ENCODE measurements at regions not wholly inside any gene's neighbourhood (a gene's known extent, or its start where the extent isn't known, plus 50 kb on each side); places are given as distances from the start of the nearest gene placed in this dataset.

DNA sequence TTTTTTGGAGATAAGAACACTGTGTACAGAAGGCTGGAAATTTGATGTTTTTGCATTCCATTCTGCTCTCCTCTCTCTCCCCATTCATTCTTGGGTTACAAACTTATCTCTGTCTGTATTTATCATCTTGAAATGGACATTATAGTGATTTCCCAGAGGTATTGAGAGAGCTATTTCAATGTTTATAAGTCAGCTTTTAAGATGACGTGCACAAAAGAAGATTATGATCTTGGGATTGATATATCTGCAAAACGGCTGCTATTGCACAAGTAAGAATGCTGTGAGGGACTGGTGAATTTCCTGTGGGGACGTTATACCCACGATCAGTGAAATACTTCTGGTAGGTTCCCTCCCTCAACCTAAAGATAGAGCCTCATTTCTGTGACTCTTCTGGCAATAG lies 61.0 kb upstream of the DTNA start:
- no peak for DNase-seq (ENCODE audit: insufficient read length, low spot score)
- TF ChIP-seq SPI1 (IDR thresholded peaks at IDR 0.05; ENCODE audit: low read depth, low read length) (no peak), POU2F2 (IDR thresholded peaks at IDR 0.05; ENCODE audit: low read depth, low read length) (no peak), TAF1 (IDR thresholded peaks at IDR 0.05; ENCODE audit: low read depth, low read length) (no peak), POLR2AphosphoS5 (IDR thresholded peaks at IDR 0.05; ENCODE audit: low read depth, low read length) (no peak), POLR2A (IDR thresholded peaks at IDR 0.05; ENCODE audit: low read depth, low read length) (no peak), PAX5 (IDR thresholded peaks at IDR 0.05; ENCODE audit: insufficient read depth, low read length, severe bottlenecking) (no peak)
- FAIRE-seq = no peak

DNA sequence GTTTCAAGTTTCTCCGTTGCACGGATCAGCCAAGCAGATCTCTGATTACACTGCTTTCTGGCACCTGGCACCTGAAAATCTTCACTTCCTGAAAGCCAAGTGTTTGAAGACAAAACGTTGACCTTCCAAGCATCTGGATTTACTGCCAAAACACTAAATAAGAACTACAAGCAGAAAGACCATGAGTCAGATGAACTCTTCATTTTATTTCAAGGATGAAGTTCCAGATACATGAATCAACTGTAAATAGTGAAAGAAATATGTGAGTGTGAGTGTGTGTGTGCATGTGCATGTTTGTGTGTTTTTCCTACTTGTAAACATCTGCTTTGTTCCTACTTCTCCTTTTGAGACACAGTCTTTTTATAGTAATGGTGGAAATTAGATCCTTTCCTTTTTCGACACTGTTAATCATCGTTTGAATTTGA lies 60.0 kb upstream of the DTNA start:
- DNase-seq (ENCODE audit: insufficient read length, low spot score) (no peak), FAIRE-seq (no peak)
- TF ChIP-seq POLR2AphosphoS5 (IDR thresholded peaks at IDR 0.05; ENCODE audit: low read depth, low read length) = no peak

DNA sequence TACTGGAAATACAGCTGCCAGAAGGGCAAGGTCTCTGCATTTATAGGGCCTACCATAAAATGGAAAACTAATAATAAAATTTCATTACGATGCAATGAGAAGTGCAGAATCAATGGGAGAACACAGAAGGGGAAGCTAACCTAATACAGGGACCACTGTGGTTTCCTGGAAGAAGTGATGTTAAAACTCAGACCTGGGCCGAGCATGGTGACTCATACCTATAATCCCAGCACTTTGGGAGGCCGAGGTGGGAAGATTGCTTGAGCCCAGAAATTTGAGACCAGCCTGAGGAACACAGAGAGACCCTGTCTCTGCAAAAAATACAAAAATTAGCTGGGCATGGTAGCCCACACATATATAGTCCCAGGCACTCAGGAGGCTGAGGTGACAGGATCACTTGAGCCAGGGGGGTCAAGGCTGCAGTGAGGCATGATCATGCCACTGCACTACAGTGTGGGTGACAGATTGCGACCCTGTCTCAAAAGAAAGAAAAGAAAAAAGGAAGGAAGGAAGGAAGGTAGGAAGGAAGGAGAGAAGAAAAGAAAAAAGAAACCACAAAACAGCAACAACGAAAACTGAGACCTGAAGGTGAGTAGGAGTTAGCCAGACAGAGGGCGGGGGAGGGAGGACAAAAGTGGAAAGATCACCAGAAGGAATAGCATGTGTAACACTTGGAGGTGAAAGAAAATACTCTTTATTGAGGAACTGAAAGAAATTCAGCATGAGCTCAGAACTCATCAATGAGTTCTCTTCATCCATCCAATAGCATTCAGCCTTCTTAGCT lies 58.3 kb upstream of the DTNA start:
- DNase-seq (ENCODE audit: insufficient read length, low spot score) = no peak
- TF ChIP-seq POLR2AphosphoS5 (IDR thresholded peaks at IDR 0.05; ENCODE audit: low read depth, low read length) (no peak), POU2F2 (IDR thresholded peaks at IDR 0.05; ENCODE audit: low read depth, low read length) (no peak), SPI1 (IDR thresholded peaks at IDR 0.05; ENCODE audit: low read depth, low read length) (no peak), POLR2A (IDR thresholded peaks at IDR 0.05; ENCODE audit: low read depth, low read length) (no peak), TAF1 (IDR thresholded peaks at IDR 0.05; ENCODE audit: low read depth, low read length) (no peak), PAX5 (IDR thresholded peaks at IDR 0.05; ENCODE audit: insufficient read depth, low read length, severe bottlenecking) (no peak)
- no peak for FAIRE-seq

DNA sequence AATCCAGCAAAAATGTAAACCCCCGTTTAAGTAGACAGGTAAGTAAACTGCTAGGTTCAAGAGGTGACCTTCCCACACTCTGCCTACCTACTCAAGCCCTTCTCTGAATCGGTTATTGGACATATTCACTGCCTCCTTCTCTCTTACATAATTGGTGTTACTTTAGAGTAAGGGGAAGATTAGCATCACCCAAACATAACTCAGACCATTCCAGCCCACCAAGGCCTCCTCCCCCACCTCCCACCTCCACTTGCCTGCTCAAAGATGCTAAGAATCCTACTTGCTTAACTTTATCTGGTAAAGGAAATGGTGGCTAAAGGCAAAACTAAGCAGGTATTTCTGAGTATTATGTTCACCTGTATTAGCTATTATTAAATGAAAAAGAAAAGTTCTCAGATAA lies 55.0 kb upstream of the DTNA start:
- FAIRE-seq = no peak

DNA sequence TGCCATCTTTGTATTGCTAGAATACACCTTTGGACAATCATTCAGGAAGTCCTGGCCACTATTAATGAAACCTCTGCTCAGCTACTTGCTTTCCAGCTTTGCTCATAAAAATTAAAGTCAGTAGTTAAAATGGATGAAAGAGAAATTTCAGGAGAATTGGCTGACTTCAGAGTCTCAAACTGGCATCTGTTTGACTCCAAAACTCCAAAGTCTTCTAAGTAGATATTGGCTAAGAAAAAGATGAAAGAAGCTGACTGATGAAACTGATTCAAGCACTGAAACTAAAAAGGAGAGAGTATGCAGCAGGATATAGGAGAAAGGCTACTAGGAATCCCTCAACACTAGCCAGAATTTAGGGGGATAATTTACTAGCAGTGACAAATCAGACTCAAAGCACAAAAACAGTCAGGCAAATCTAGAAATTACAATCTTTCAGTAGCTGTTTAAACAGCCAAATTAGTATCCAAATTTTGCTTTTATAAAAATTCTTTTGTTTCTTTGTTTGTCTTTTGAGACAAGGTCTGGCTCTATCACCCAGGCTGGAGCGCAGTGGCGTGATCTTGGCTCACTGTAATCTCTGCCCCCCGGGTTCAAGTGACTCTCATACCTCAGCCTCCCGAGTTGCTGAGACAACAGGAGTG lies 52.1 kb upstream of the DTNA start:
- DNase-seq (ENCODE audit: insufficient read length, low spot score) (no peak), FAIRE-seq (no peak)
- no peak for TF ChIP-seq SPI1 (IDR thresholded peaks at IDR 0.05; ENCODE audit: low read depth, low read length)
- TF ChIP-seq POLR2A (IDR thresholded peaks at IDR 0.05; ENCODE audit: low read depth, low read length) = no peak
- no peak for TF ChIP-seq POLR2AphosphoS5 (IDR thresholded peaks at IDR 0.05; ENCODE audit: low read depth, low read length)
- TF ChIP-seq PAX5 (IDR thresholded peaks at IDR 0.05; ENCODE audit: insufficient read depth, low read length, severe bottlenecking) = no peak

More for the DNA sequence above, 55.0 kb upstream of the DTNA start:
- no peak for DNase-seq (ENCODE audit: insufficient read length, low spot score)
- TF ChIP-seq POLR2AphosphoS5 (IDR thresholded peaks at IDR 0.05; ENCODE audit: low read depth, low read length) (no peak), TAF1 (IDR thresholded peaks at IDR 0.05; ENCODE audit: low read depth, low read length) (no peak), PAX5 (IDR thresholded peaks at IDR 0.05; ENCODE audit: insufficient read depth, low read length, severe bottlenecking) (no peak), POU2F2 (IDR thresholded peaks at IDR 0.05; ENCODE audit: low read depth, low read length) (no peak), POLR2A (IDR thresholded peaks at IDR 0.05; ENCODE audit: low read depth, low read length) (no peak), SPI1 (IDR thresholded peaks at IDR 0.05; ENCODE audit: low read depth, low read length) (no peak)

DNA sequence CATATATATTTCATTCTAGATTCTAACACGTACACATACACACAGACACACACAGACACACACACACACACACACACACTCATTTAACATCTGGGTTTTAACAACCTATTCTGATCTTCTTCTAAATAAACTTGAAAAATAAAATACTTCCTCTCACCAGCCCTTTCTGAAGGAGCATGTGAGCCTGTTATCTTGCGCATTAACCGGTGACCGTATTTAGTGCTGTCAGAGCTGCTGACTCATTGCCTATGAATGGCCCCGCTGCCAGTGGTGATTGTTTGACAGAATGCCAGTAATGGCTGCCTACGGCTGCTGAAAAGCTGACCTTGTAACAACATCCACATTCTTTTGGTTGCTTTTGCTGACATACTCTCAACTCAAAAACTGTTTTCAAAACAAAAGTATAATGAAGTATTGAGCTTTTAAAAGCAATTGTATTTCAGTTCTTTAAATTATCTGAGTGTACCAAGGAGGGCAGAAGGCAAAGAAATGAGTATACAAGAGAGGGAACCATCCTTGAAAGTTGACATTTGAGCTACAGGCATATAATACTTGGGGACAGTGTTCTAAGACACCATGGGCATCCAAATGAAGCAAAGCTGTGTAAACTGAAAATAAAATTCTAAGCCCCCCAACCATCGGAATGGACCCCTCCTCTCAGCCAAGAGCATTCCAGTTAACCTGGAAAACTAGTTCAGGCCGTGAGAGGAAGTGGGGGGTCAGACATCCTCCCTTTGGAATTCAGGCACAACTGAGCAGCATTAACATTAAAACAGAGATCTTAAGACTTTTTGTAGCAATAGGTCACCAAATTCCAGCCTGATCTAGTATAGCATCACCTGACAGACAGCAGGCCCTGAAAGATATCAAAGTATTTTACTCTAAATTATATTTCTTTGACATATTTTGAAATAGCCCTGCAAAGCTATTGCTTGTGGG lies 50.2 kb upstream of the DTNA start:
- no peak for FAIRE-seq
- TF ChIP-seq POLR2A (IDR thresholded peaks at IDR 0.05; ENCODE audit: low read depth, low read length) (no peak), POU2F2 (IDR thresholded peaks at IDR 0.05; ENCODE audit: low read depth, low read length) (no peak), POLR2AphosphoS5 (IDR thresholded peaks at IDR 0.05; ENCODE audit: low read depth, low read length) (no peak), PAX5 (IDR thresholded peaks at IDR 0.05; ENCODE audit: insufficient read depth, low read length, severe bottlenecking) (no peak), TAF1 (IDR thresholded peaks at IDR 0.05; ENCODE audit: low read depth, low read length) (no peak), SPI1 (IDR thresholded peaks at IDR 0.05; ENCODE audit: low read depth, low read length) (no peak)
- no peak for DNase-seq (ENCODE audit: insufficient read length, low spot score)

All from GM12891 (cell line).